Peyer's patch (tissue), 4 donors: ENCODE measurements at regions not wholly inside any gene's neighbourhood (a gene's known extent, or its start where the extent isn't known, plus 50 kb on each side); places are given as distances from the start of the nearest gene placed in this dataset.

Experiments used
- DNase-seq, 3 donors: peaks; one replicate each; pipeline ENCODE4 v3.0.0-alpha.2; 2017 to 2019
- H3K27ac ChIP-seq, 4 donors: fragments of 200-600 bp; sonication (generic); one replicate each; pipeline ENCODE4 v1.5.1; 2016 to 2019
- H3K27me3 ChIP-seq, 2 donors: fragments of 200-600 bp; sonication (generic); one replicate each; pipeline ENCODE4 v1.5.1; 2019
- H3K36me3 ChIP-seq, 3 donors: fragments of 200-600 bp; sonication (generic); one replicate each; pipeline ENCODE4 v1.5.1; 2016 to 2019
- H3K4me1 ChIP-seq, 4 donors: fragments of 200-600 bp; sonication (generic); one replicate each; pipeline ENCODE4 v1.5.1; 2016 to 2019
- H3K4me3 ChIP-seq, 4 donors: fragments of 200-600 bp; sonication (generic); 1 replicate in 3 of 4; 2 replicates in 1 of 4; pipeline ENCODE4 v1.5.1; 2016 to 2019; ENCODE audit warnings: mild to moderate bottlenecking in 1 of 4
- H3K9me3 ChIP-seq, 4 donors: fragments of 200-600 bp; sonication (generic); one replicate each; pipeline ENCODE4 v1.5.1; 2016 to 2019; ENCODE audit warnings: mild to moderate bottlenecking in 1 of 4
- CTCF ChIP-seq, 6 experiments: fragments of 450-650 bp in 4 of 6; fragments of 200-600 bp in 2 of 6; sonication (generic) in 1 of 6; IDR thresholded peaks; one replicate each; pipeline ENCODE4 v1.5.1; 2017 to 2019; ENCODE audit warnings: antibody characterized with exemption in 6 of 6, mild to moderate bottlenecking in 3 of 6, moderate library complexity in 1 of 6
- POLR2A ChIP-seq, 2 donors: fragments of 450-650 bp; IDR thresholded peaks; one replicate each; pipeline ENCODE4 v1.5.1; 2017; ENCODE audit warnings: antibody characterized with exemption in 2 of 2, mild to moderate bottlenecking in 2 of 2, moderate library complexity in 2 of 2

GRCh38 chr4:24319387-24319786, 265.0 kb downstream of the DHX15 start:
- Histone ChIP-seq H3K27ac (no peak overlapping the region), H3K36me3 (no peaks in the 10 kb centered on the region), H3K9me3 (no peaks in the 10 kb centered on the region), H3K27me3 (no peaks in the 10 kb centered on the region), H3K4me1 (no peaks in the 10 kb centered on the region), H3K4me3 (no peak overlapping the region)
- TF ChIP-seq CTCF (IDR thresholded peaks at IDR 0.05) (no peak), POLR2A (IDR thresholded peaks at IDR 0.05) (no peak)
- no peak for DNase-seq

GRCh38 chr4:24315056-24315455, 269.3 kb downstream of the DHX15 start:
- H3K4me1 ChIP-seq = no peaks in the 10 kb centered on the region
- H3K27me3 ChIP-seq = no peaks in the 10 kb centered on the region
- no peak for DNase-seq
- TF ChIP-seq POLR2A (IDR thresholded peaks at IDR 0.05) = no peak
- TF ChIP-seq CTCF (IDR thresholded peaks at IDR 0.05) = no peak
- no peaks in the 10 kb centered on the region for H3K9me3 ChIP-seq
- H3K27ac ChIP-seq = no peak overlapping the region
- no peak overlapping the region for H3K4me3 ChIP-seq
- no peaks in the 10 kb centered on the region for H3K36me3 ChIP-seq

GRCh38 chr4:24312261-24312913, 272.0 kb downstream of the DHX15 start:
- DNase-seq = no peak
- Histone ChIP-seq H3K9me3 (no peaks in the 10 kb centered on the region), H3K4me3 (no peak overlapping the region), H3K4me1 (no peaks in the 10 kb centered on the region), H3K36me3 (no peaks in the 10 kb centered on the region), H3K27me3 (no peaks in the 10 kb centered on the region), H3K27ac (no peak overlapping the region)
- TF ChIP-seq CTCF (IDR thresholded peaks at IDR 0.05) = no peak
- TF ChIP-seq POLR2A (IDR thresholded peaks at IDR 0.05) = no peak

GRCh38 chr4:24303926-24304325, 280.4 kb downstream of the DHX15 start:
- no peaks in the 10 kb centered on the region for H3K4me1 ChIP-seq
- H3K36me3 ChIP-seq = no peaks in the 10 kb centered on the region
- no peak for DNase-seq
- no peaks in the 10 kb centered on the region for H3K27me3 ChIP-seq
- TF ChIP-seq POLR2A (IDR thresholded peaks at IDR 0.05) = no peak
- TF ChIP-seq CTCF (IDR thresholded peaks at IDR 0.05) = no peak
- H3K27ac ChIP-seq = no peak overlapping the region
- H3K4me3 ChIP-seq = no peak overlapping the region
- no peaks in the 10 kb centered on the region for H3K9me3 ChIP-seq

GRCh38 chr4:24298911-24299310, 285.4 kb downstream of the DHX15 start:
- TF ChIP-seq POLR2A (IDR thresholded peaks at IDR 0.05) (no peak), CTCF (IDR thresholded peaks at IDR 0.05) (no peak)
- H3K4me1 ChIP-seq = no peaks in the 10 kb centered on the region
- no peak overlapping the region for H3K4me3 ChIP-seq
- H3K36me3 ChIP-seq = no peaks in the 10 kb centered on the region
- no peak for DNase-seq
- no peak overlapping the region for H3K27ac ChIP-seq
- no peaks in the 10 kb centered on the region for H3K9me3 ChIP-seq
- H3K27me3 ChIP-seq = no peaks in the 10 kb centered on the region

GRCh38 chr4:24287096-24287495, 297.3 kb downstream of the DHX15 start:
- DNase-seq = no peak
- H3K9me3 ChIP-seq = no peaks in the 10 kb centered on the region
- H3K27ac ChIP-seq = no peak overlapping the region
- no peaks in the 10 kb centered on the region for H3K27me3 ChIP-seq
- TF ChIP-seq CTCF (IDR thresholded peaks at IDR 0.05) = no peak
- TF ChIP-seq POLR2A (IDR thresholded peaks at IDR 0.05) = no peak
- no peaks in the 10 kb centered on the region for H3K4me1 ChIP-seq
- H3K36me3 ChIP-seq = no peaks in the 10 kb centered on the region
- H3K4me3 ChIP-seq = no peak overlapping the region
